ENCODE measurements at regions not wholly inside any gene's neighbourhood (a gene's known extent, or its start where the extent isn't known, plus 50 kb on each side); places are given as distances from the start of the nearest gene placed in this dataset.
"Not testable (repeated sequence)": the region's sequence is repeated elsewhere in the genome, so short reads cannot be mapped to it uniquely, and the experiment has no call there.

- no peak for DNase-seq (ENCODE audit: low read depth)
Measured at GRCh38 chr6:144957236-144957937, 672.3 kb downstream of the UTRN start.

GRCh38 chr6:144969154-144969553, 684.0 kb downstream of the UTRN start:
- DNase-seq (ENCODE audit: low read depth), result no peak

GRCh38 chr6:144969602-144970272, 684.6 kb downstream of the UTRN start:
- DNase-seq (ENCODE audit: low read depth), result no peak

- DNase-seq (ENCODE audit: low read depth), result not testable (repeated sequence)
Measured at GRCh38 chr6:144977250-144977864, 692.2 kb downstream of the UTRN start.

- DNase-seq (ENCODE audit: low read depth), result no peak
Measured at GRCh38 chr6:144978208-144978607, 693.1 kb downstream of the UTRN start.

- DNase-seq (ENCODE audit: low read depth), result no peak
Measured at GRCh38 chr6:144986271-144986670, 701.1 kb downstream of the UTRN start.

- DNase-seq (ENCODE audit: low read depth), result no peak
Measured at GRCh38 chr6:144989319-144990107, 704.4 kb downstream of the UTRN start.

GRCh38 chr6:144990784-144991183, 705.6 kb downstream of the UTRN start:
- no peak for DNase-seq (ENCODE audit: low read depth)

GRCh38 chr6:144993870-144994269, 708.7 kb downstream of the UTRN start:
- DNase-seq (ENCODE audit: low read depth), result no peak

GRCh38 chr6:144997996-144998395, 712.9 kb downstream of the UTRN start:
- no peak for DNase-seq (ENCODE audit: low read depth)

- DNase-seq (ENCODE audit: low read depth), result no peak
Measured at GRCh38 chr6:144999127-144999526, 714.0 kb downstream of the UTRN start.

GRCh38 chr6:145003145-145003544, 718.0 kb downstream of the UTRN start:
- DNase-seq (ENCODE audit: low read depth), result no peak

GRCh38 chr6:145006914-145007313, 721.8 kb downstream of the UTRN start:
- DNase-seq (ENCODE audit: low read depth), result no peak

GRCh38 chr6:145008715-145009114, 723.6 kb downstream of the UTRN start:
- no peak for DNase-seq (ENCODE audit: low read depth)

- no peak for DNase-seq (ENCODE audit: low read depth)
Measured at GRCh38 chr6:145009711-145010110, 724.6 kb downstream of the UTRN start.

- no peak for DNase-seq (ENCODE audit: low read depth)
Measured at GRCh38 chr6:145012039-145012662, 723.2 kb downstream of the EPM2A start.

- DNase-seq (ENCODE audit: low read depth), result peak; percentile 21
Measured at GRCh38 chr6:145015739-145016558, 719.4 kb downstream of the EPM2A start.

- no peak for DNase-seq (ENCODE audit: low read depth)
Measured at GRCh38 chr6:145017051-145017450, 718.3 kb downstream of the EPM2A start.

- no peak for DNase-seq (ENCODE audit: low read depth)
Measured at GRCh38 chr6:145017516-145017915, 717.8 kb downstream of the EPM2A start.

- no peak for DNase-seq (ENCODE audit: low read depth)
Measured at GRCh38 chr6:145018027-145018426, 717.3 kb downstream of the EPM2A start.

- DNase-seq (ENCODE audit: low read depth), result no peak
Measured at GRCh38 chr6:145020114-145020513, 715.2 kb downstream of the EPM2A start.
